Duodenal mucosa (tissue), 2 donors: ENCODE measurements at regions not wholly inside any gene's neighbourhood (a gene's known extent, or its start where the extent isn't known, plus 50 kb on each side); places are given as distances from the start of the nearest gene placed in this dataset.

Experiments
- H3K27ac ChIP-seq: one replicate; pipeline ENCODE4 v1.7.0; 2013; ENCODE audit warnings: low read depth, low read length
- H3K27me3 ChIP-seq, 2 donors: one replicate each; pipeline ENCODE4 v1.7.0; 2013; ENCODE audit warnings: low read length in 2 of 2, control low read depth in 1 of 2; ENCODE audit not compliant: insufficient read depth in 2 of 2, control insufficient read depth in 1 of 2
- H3K36me3 ChIP-seq, 2 donors: one replicate each; pipeline ENCODE4 v1.7.0; 2013; ENCODE audit warnings: low read length in 2 of 2, control low read depth in 1 of 2; ENCODE audit not compliant: insufficient read depth in 2 of 2, control insufficient read depth in 1 of 2
- H3K4me1 ChIP-seq, 2 donors: one replicate each; pipeline ENCODE4 v1.7.0; 2013; ENCODE audit warnings: low read length in 2 of 2, control low read depth in 1 of 2; ENCODE audit not compliant: insufficient read depth in 2 of 2, control insufficient read depth in 1 of 2
- H3K4me3 ChIP-seq, 2 donors: one replicate each; pipeline ENCODE4 v1.7.0; 2013; ENCODE audit warnings: low read length in 2 of 2, low read depth in 1 of 2
- H3K9ac ChIP-seq, 2 donors: one replicate each; pipeline ENCODE4 v1.7.0; 2013; ENCODE audit warnings: low read length in 2 of 2, low read depth in 1 of 2
- H3K9me3 ChIP-seq, 2 donors: one replicate each; pipeline ENCODE4 v1.7.0; 2013; ENCODE audit warnings: low read length in 2 of 2, control low read depth in 1 of 2; ENCODE audit not compliant: control insufficient read depth in 1 of 2

GRCh38 chr2:20521682-20522189, 74.9 kb downstream of the RHOB start:
- Histone ChIP-seq H3K36me3 (no peaks in the 10 kb centered on the region), H3K27me3 (no peaks in the 10 kb centered on the region), H3K9ac (no peak overlapping the region), H3K4me1 (peaks cover 2 to 9% of the 10 kb centered on the region in 2 donors), H3K9me3 (no peaks in the 10 kb centered on the region), H3K27ac (no peak overlapping the region), H3K4me3 (no peak overlapping the region)

DNA sequence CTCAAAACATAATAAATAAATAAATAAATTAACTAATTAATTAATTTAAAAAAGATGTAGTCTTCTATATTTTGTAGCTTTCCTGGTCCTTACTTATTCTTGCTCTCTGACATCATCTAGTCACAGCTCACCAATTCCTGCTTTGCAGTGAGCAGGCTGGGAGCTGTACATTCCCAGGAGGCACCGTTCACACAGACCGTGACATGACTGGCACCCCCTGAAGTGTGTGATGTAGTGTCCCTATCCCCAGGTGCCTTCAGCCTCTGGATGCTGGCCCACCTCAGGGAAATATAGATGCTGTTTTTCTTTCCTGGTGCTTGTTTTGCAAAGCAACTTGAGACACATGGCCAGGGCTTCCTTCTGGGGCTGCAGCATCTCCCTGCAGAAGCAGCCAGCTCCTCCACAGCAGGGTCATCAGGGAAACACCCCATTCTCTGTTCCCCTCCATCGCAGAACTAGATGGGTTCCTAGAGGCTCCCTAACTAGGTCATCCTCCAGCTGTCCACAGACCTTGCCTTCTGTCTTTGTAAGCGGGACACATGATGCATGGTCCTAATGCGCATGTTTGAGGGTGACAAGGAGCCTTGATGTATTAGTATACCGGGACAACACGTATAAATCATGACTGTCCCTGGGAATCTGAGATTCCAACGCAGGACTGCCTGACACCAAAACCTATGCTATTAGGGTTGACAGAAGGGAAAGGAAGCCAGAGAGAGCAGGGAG, 76.4 kb downstream of the RHOB start:
- H3K4me3 ChIP-seq = no peak overlapping the region
- H3K4me1 ChIP-seq = peaks cover 0 to 8% of the 10 kb centered on the region in 2 donors
- no peak overlapping the region for H3K27ac ChIP-seq
- H3K9me3 ChIP-seq = no peaks in the 10 kb centered on the region
- H3K36me3 ChIP-seq = no peaks in the 10 kb centered on the region
- no peak overlapping the region for H3K9ac ChIP-seq
- H3K27me3 ChIP-seq = no peaks in the 10 kb centered on the region

GRCh38 chr2:20523799-20524187, 76.9 kb downstream of the RHOB start:
- H3K4me3 ChIP-seq = no peak overlapping the region
- no peaks in the 10 kb centered on the region for H3K9me3 ChIP-seq
- H3K27ac ChIP-seq = no peak overlapping the region
- H3K27me3 ChIP-seq = no peaks in the 10 kb centered on the region
- no peaks in the 10 kb centered on the region for H3K36me3 ChIP-seq
- no peak overlapping the region for H3K9ac ChIP-seq
- peaks cover 0 to 8% of the 10 kb centered on the region in 2 donors for H3K4me1 ChIP-seq

GRCh38 chr2:20524412-20525040, 77.7 kb downstream of the RHOB start:
- H3K9ac ChIP-seq = no peak overlapping the region
- H3K4me3 ChIP-seq = no peak overlapping the region
- H3K27ac ChIP-seq = no peak overlapping the region
- no peaks in the 10 kb centered on the region for H3K27me3 ChIP-seq
- H3K36me3 ChIP-seq = no peaks in the 10 kb centered on the region
- no peaks in the 10 kb centered on the region for H3K9me3 ChIP-seq
- peaks cover 0 to 8% of the 10 kb centered on the region in 2 donors for H3K4me1 ChIP-seq

DNA sequence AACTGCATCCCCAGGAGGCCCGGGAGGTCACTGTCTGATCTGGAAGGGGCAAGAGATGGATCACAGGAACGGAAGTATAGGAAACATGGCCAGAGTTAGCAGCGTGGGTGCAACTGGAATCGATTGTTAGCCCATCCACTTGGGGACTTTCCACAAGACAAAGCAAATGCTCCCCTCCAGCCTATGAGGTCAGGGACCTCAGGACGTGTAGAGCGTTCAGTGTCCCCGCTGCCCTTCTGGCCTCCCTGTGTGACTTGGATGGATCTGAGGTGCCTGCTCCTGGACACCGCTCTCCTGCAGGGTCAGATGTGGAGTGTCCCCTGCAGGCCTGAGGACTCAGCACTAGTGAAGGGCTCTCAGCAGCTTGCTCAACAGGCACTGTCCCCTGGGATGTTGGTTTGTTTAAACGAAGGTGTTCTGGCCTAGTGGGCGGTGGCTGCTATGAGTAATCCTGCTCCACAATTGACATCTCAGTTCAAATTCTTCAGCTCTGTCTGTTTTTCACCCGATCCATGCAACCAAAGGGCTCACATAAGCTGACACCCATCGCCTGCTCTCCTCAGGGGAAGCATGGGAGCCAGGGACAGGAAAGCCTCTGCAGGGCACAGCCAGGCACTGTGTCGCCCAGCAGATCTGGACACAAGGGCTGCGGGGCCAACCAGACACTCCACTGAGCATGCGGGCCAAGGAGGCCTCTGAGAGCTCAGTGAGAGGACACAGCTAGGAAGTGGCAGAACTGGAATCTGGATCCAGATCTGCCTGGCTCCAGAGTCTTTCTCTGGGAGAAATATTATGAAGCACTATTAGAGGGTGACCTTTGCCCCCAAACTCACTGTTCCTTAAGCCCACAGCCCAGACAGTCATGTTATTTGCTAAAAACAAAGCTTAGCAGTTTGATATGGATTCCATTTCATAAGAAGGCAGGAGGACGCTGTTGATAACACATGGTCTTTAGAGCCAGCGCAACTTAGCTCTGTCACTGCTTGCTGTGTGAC, 78.5 kb downstream of the RHOB start:
- Histone ChIP-seq H3K27me3 (no peaks in the 10 kb centered on the region), H3K9me3 (no peaks in the 10 kb centered on the region), H3K27ac (no peak overlapping the region), H3K4me1 (peaks cover 0 to 8% of the 10 kb centered on the region in 2 donors), H3K36me3 (no peaks in the 10 kb centered on the region), H3K4me3 (no peak overlapping the region), H3K9ac (no peak overlapping the region)

- no peak overlapping the region for H3K27ac ChIP-seq
- H3K9me3 ChIP-seq = no peaks in the 10 kb centered on the region
- peaks cover 0 to 8% of the 10 kb centered on the region in 2 donors for H3K4me1 ChIP-seq
Measured at GRCh38 chr2:20526160-20526559, 79.3 kb downstream of the RHOB start.

DNA sequence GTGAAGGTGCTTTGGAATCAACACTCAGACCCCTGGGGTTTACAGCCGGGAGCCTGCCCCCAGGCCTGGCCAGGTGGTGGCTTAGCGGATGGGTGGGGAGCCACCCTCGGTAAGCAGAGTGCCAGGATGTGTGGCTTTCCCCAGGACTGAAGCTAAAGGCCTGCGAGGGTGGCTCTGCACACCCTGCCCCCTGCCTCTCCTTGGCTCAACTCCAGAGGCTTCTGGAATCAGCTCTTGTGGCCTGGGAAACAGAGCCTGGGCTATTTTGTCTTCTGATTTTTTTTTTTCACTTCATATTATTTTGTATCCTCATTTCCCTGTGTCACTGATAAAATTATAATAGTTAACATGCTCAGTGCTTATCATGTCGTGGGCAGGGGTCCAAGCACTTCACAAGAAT, 79.8 kb downstream of the RHOB start:
- H3K27me3 ChIP-seq = no peaks in the 10 kb centered on the region
- H3K4me3 ChIP-seq = no peak overlapping the region
- no peak overlapping the region for H3K9ac ChIP-seq
- H3K9me3 ChIP-seq = no peaks in the 10 kb centered on the region
- peaks cover 0 to 8% of the 10 kb centered on the region in 2 donors for H3K4me1 ChIP-seq
- no peak overlapping the region for H3K27ac ChIP-seq
- no peaks in the 10 kb centered on the region for H3K36me3 ChIP-seq

More at GRCh38 chr2:20526160-20526559, 79.3 kb downstream of the RHOB start:
- H3K36me3 ChIP-seq = no peaks in the 10 kb centered on the region
- no peak overlapping the region for H3K4me3 ChIP-seq
- no peak overlapping the region for H3K9ac ChIP-seq
- H3K27me3 ChIP-seq = no peaks in the 10 kb centered on the region

- no peaks in the 10 kb centered on the region for H3K9me3 ChIP-seq
- H3K9ac ChIP-seq = no peak overlapping the region
- H3K36me3 ChIP-seq = no peaks in the 10 kb centered on the region
- peaks cover 0 to 8% of the 10 kb centered on the region in 2 donors for H3K4me1 ChIP-seq
- H3K4me3 ChIP-seq = no peak overlapping the region
- no peaks in the 10 kb centered on the region for H3K27me3 ChIP-seq
- H3K27ac ChIP-seq = no peak overlapping the region
Measured at GRCh38 chr2:20528713-20529112, 81.8 kb downstream of the RHOB start.

DNA sequence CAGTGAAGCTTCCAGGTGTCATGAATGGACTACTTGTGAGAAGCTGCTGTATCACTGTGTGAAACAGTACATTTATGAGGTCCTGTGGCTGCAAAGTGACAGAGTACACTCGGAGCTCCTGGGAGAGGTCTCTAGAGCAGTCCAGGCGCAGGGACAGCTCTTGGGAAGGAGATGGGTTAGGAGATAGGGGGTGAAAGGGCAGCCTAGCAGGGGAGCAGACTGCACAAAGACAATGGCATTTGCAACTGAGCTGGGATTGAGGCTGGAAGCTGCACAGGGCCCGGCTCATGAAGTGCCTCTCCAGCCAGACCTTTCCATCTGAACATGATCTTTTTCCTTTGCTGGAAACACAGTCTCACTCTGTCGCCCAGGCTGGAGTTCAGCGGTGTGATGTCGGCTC, 83.6 kb downstream of the RHOB start:
- no peaks in the 10 kb centered on the region for H3K27me3 ChIP-seq
- no peaks in the 10 kb centered on the region for H3K9me3 ChIP-seq
- no peak overlapping the region for H3K27ac ChIP-seq
- no peak overlapping the region for H3K9ac ChIP-seq
- no peaks in the 10 kb centered on the region for H3K36me3 ChIP-seq
- peaks cover 0 to 3% of the 10 kb centered on the region in 2 donors for H3K4me1 ChIP-seq
- H3K4me3 ChIP-seq = no peak overlapping the region
